ENCODE measurements at regions not wholly inside any gene's neighbourhood (a gene's known extent, or its start where the extent isn't known, plus 50 kb on each side); places are given as distances from the start of the nearest gene placed in this dataset.

DNA sequence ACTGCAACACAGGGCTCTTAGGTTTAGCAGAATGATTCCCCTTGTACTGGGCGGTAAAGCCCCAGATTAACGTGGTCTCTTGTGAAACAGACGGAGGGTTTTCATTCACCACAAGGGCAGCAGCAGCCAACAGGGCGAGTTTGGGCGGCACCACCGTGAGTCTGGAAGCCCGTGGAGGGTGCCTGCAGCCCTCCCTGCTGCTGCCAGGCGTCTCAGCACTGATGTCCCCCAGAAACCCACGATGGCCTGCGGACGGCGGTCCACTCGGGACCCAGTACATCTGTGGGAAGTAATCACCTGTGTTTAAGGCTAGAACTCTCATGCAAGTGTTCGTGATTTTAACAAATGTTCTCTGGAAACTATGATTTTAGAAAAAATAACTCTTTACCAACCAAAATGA, 67.8 kb downstream of the IRX2 start:
- no peaks in the 10 kb centered on the region for H4K20me1 ChIP-seq (ENCODE audit: insufficient read depth, low read length)
- no peak overlapping the region for H2AFZ ChIP-seq (ENCODE audit: low read depth, low read length)
- DNase-seq (no peak), ATAC-seq (ENCODE audit: insufficient read depth, low read depth) (no peak)
- no peak overlapping the region for H3K4me2 ChIP-seq (ENCODE audit: insufficient read depth, low read length)
- TF ChIP-seq, protein P1, sequence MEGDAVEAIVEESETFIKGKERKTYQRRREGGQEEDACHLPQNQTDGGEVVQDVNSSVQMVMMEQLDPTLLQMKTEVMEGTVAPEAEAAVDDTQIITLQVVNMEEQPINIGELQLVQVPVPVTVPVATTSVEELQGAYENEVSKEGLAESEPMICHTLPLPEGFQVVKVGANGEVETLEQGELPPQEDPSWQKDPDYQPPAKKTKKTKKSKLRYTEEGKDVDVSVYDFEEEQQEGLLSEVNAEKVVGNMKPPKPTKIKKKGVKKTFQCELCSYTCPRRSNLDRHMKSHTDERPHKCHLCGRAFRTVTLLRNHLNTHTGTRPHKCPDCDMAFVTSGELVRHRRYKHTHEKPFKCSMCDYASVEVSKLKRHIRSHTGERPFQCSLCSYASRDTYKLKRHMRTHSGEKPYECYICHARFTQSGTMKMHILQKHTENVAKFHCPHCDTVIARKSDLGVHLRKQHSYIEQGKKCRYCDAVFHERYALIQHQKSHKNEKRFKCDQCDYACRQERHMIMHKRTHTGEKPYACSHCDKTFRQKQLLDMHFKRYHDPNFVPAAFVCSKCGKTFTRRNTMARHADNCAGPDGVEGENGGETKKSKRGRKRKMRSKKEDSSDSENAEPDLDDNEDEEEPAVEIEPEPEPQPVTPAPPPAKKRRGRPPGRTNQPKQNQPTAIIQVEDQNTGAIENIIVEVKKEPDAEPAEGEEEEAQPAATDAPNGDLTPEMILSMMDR (IDR thresholded peaks at IDR 0.05; ENCODE audit: borderline replicate concordance, extremely low read depth, low read length, poor library complexity, severe bottlenecking): no peak
- no peak for TF ChIP-seq EZH2 (IDR thresholded peaks at IDR 0.05; ENCODE audit: borderline replicate concordance, low read depth, low read length, severe bottlenecking)
- H3K4me3 ChIP-seq (ENCODE audit: low read depth in 1 of 2, low read length in 2 of 2): no peak overlapping the region
- H3K27ac ChIP-seq (ENCODE audit: low read length): no peak overlapping the region
- no peak overlapping the region for H3K9ac ChIP-seq (ENCODE audit: low read depth, low read length)
- no peaks in the 10 kb centered on the region for H3K9me3 ChIP-seq (ENCODE audit: insufficient read depth, low read length, severe bottlenecking)
- no peaks in the 10 kb centered on the region for H3K27me3 ChIP-seq (ENCODE audit: insufficient read depth, low read length, poor library complexity)
- H3K4me1 ChIP-seq (ENCODE audit: insufficient read depth, low read length): no peaks in the 10 kb centered on the region
- H3K79me2 ChIP-seq (ENCODE audit: insufficient read depth, low read length): no peaks in the 10 kb centered on the region
- no peaks in the 10 kb centered on the region for H3K36me3 ChIP-seq (ENCODE audit: insufficient read depth, low read length)

GRCh38 chr5:2681476-2681875, 70.0 kb downstream of the IRX2 start:
- H3K4me3 ChIP-seq (ENCODE audit: low read depth in 1 of 2, low read length in 2 of 2): no peak overlapping the region
- no peak overlapping the region for H3K9ac ChIP-seq (ENCODE audit: low read depth, low read length)
- H3K4me2 ChIP-seq (ENCODE audit: insufficient read depth, low read length): no peak overlapping the region
- no peak overlapping the region for H3K27ac ChIP-seq (ENCODE audit: low read length)
- H3K79me2 ChIP-seq (ENCODE audit: insufficient read depth, low read length): no peaks in the 10 kb centered on the region
- H3K27me3 ChIP-seq (ENCODE audit: insufficient read depth, low read length, poor library complexity): no peaks in the 10 kb centered on the region
- peaks cover 10% of the 10 kb centered on the region for H3K9me3 ChIP-seq (ENCODE audit: insufficient read depth, low read length, severe bottlenecking)
- H3K4me1 ChIP-seq (ENCODE audit: insufficient read depth, low read length): no peaks in the 10 kb centered on the region
- no peaks in the 10 kb centered on the region for H3K36me3 ChIP-seq (ENCODE audit: insufficient read depth, low read length)
- H2AFZ ChIP-seq (ENCODE audit: low read depth, low read length): no peak overlapping the region
- H4K20me1 ChIP-seq (ENCODE audit: insufficient read depth, low read length): no peaks in the 10 kb centered on the region
- TF ChIP-seq, protein P1 (IDR thresholded peaks at IDR 0.05; ENCODE audit: borderline replicate concordance, extremely low read depth, low read length, poor library complexity, severe bottlenecking): no peak
- no peak for TF ChIP-seq EZH2 (IDR thresholded peaks at IDR 0.05; ENCODE audit: borderline replicate concordance, low read depth, low read length, severe bottlenecking)
- DNase-seq (no peak), ATAC-seq (ENCODE audit: insufficient read depth, low read depth) (no peak)

- no peak overlapping the region for H3K27ac ChIP-seq (ENCODE audit: low read length)
- peaks cover 10% of the 10 kb centered on the region for H3K9me3 ChIP-seq (ENCODE audit: insufficient read depth, low read length, severe bottlenecking)
- ATAC-seq (ENCODE audit: insufficient read depth, low read depth): no peak
Measured at GRCh38 chr5:2680979-2681378, 70.5 kb downstream of the IRX2 start.

More at GRCh38 chr5:2680979-2681378, 70.5 kb downstream of the IRX2 start:
- H4K20me1 ChIP-seq (ENCODE audit: insufficient read depth, low read length): no peaks in the 10 kb centered on the region
- H2AFZ ChIP-seq (ENCODE audit: low read depth, low read length): no peak overlapping the region
- no peak overlapping the region for H3K9ac ChIP-seq (ENCODE audit: low read depth, low read length)
- no peaks in the 10 kb centered on the region for H3K27me3 ChIP-seq (ENCODE audit: insufficient read depth, low read length, poor library complexity)
- no peaks in the 10 kb centered on the region for H3K79me2 ChIP-seq (ENCODE audit: insufficient read depth, low read length)
- no peaks in the 10 kb centered on the region for H3K36me3 ChIP-seq (ENCODE audit: insufficient read depth, low read length)
- H3K4me1 ChIP-seq (ENCODE audit: insufficient read depth, low read length): no peaks in the 10 kb centered on the region
- no peak overlapping the region for H3K4me2 ChIP-seq (ENCODE audit: insufficient read depth, low read length)
- no peak for DNase-seq
- TF ChIP-seq, protein P1 (IDR thresholded peaks at IDR 0.05; ENCODE audit: borderline replicate concordance, extremely low read depth, low read length, poor library complexity, severe bottlenecking): no peak
- no peak for TF ChIP-seq EZH2 (IDR thresholded peaks at IDR 0.05; ENCODE audit: borderline replicate concordance, low read depth, low read length, severe bottlenecking)
- H3K4me3 ChIP-seq (ENCODE audit: low read depth in 1 of 2, low read length in 2 of 2): no peak overlapping the region

Measured in DND-41 (cell line).